HL-60 (cell line): ENCODE measurements at regions not wholly inside any gene's neighbourhood (a gene's known extent, or its start where the extent isn't known, plus 50 kb on each side); places are given as distances from the start of the nearest gene placed in this dataset.

Experiments used
- POLR2AphosphoS5 ChIP-seq: IDR thresholded peaks from 2 replicates; pipeline ENCODE4 v1.6.1; 2012; ENCODE audit warnings: low read depth
- SPI1 ChIP-seq: IDR thresholded peaks from 2 replicates; pipeline ENCODE4 v1.6.1; 2012; ENCODE audit warnings: low read depth, mild to moderate bottlenecking, borderline replicate concordance
- TF ChIP-seq, protein P1 (sequence below): IDR thresholded peaks from one replicate; pipeline ENCODE4 v1.5.1; 2011; ENCODE audit warnings: low read length, control low read depth, inconsistent platforms; ENCODE audit not compliant: insufficient read depth
- TF ChIP-seq, protein P2 (sequence below): IDR thresholded peaks from 2 replicates; pipeline ENCODE4 v1.6.1; 2012; ENCODE audit warnings: low read depth; ENCODE audit not compliant: insufficient replicate concordance

DNA sequence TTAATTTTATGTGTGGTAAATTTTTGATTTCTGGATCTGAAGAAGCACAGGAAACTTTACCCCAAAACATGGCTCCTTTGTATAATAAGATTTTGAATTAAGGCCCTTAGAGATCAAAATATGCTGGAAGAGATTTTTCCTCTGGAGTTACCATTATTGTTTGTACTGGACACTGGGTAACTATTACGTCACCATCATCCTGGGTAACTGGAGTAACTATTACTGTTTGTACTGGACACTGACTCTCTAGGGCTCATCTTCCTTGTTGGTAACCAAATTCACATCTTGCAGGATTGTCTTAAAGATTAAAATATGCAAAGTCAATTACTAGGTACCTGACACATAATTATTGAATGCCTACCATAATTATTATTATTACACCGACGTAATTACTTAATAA lies 593.8 kb upstream of the GOT2 start:
- TF ChIP-seq POLR2AphosphoS5 (no peak), SPI1 (no peak)
- TF ChIP-seq, protein P1, sequence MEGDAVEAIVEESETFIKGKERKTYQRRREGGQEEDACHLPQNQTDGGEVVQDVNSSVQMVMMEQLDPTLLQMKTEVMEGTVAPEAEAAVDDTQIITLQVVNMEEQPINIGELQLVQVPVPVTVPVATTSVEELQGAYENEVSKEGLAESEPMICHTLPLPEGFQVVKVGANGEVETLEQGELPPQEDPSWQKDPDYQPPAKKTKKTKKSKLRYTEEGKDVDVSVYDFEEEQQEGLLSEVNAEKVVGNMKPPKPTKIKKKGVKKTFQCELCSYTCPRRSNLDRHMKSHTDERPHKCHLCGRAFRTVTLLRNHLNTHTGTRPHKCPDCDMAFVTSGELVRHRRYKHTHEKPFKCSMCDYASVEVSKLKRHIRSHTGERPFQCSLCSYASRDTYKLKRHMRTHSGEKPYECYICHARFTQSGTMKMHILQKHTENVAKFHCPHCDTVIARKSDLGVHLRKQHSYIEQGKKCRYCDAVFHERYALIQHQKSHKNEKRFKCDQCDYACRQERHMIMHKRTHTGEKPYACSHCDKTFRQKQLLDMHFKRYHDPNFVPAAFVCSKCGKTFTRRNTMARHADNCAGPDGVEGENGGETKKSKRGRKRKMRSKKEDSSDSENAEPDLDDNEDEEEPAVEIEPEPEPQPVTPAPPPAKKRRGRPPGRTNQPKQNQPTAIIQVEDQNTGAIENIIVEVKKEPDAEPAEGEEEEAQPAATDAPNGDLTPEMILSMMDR, result no peak
- TF ChIP-seq, protein P2, sequence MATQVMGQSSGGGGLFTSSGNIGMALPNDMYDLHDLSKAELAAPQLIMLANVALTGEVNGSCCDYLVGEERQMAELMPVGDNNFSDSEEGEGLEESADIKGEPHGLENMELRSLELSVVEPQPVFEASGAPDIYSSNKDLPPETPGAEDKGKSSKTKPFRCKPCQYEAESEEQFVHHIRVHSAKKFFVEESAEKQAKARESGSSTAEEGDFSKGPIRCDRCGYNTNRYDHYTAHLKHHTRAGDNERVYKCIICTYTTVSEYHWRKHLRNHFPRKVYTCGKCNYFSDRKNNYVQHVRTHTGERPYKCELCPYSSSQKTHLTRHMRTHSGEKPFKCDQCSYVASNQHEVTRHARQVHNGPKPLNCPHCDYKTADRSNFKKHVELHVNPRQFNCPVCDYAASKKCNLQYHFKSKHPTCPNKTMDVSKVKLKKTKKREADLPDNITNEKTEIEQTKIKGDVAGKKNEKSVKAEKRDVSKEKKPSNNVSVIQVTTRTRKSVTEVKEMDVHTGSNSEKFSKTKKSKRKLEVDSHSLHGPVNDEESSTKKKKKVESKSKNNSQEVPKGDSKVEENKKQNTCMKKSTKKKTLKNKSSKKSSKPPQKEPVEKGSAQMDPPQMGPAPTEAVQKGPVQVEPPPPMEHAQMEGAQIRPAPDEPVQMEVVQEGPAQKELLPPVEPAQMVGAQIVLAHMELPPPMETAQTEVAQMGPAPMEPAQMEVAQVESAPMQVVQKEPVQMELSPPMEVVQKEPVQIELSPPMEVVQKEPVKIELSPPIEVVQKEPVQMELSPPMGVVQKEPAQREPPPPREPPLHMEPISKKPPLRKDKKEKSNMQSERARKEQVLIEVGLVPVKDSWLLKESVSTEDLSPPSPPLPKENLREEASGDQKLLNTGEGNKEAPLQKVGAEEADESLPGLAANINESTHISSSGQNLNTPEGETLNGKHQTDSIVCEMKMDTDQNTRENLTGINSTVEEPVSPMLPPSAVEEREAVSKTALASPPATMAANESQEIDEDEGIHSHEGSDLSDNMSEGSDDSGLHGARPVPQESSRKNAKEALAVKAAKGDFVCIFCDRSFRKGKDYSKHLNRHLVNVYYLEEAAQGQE, result no peak
